NCI-H187 treated with DMSO at 0.1 percent for 48 hours (cell line): ENCODE measurements at regions not wholly inside any gene's neighbourhood (a gene's known extent, or its start where the extent isn't known, plus 50 kb on each side); places are given as distances from the start of the nearest gene placed in this dataset.

Source experiments
- DNase-seq: peaks from one replicate; lab custom pipeline; 2025; lab: John Stamatoyannopoulos, UW

DNA sequence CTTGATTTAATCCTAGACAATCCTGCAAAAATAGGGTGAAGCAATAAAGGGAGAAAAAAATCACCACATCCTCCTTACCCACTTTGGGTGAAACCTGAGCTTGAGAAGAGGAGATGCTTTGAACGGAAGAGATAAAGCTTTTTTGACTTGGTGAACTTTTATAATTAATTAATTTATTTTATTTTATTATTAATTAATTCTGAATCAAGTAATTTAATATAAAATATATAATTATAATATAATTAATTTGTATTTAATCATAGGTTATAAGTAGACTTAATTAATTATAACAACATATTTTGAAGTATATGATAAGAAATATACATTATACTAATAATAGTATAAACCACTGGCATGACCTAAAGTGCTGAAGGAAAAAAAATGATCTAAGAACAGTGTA, 2164.8 kb downstream of the LRRC4C start:
- no peak for DNase-seq

DNA sequence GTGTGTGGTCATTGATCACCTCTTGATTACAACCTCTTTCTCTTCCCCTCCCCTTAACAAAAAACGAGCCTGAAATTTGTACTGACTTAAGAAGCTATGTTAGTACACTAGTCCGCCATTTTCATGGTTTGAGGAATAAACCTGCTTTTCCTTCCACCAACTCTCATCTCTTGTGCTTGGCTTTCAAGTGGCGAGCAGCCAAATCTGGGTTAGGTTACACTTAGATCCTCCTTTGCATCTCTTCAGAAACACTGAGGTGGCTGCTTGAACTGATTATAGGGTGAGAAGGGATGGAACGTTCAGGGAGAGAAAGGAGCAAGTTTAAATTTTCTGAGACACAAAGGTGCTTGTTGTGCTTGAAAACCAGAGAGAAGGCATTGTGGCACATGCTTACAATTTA, 2171.4 kb downstream of the LRRC4C start:
- no peak for DNase-seq

DNA sequence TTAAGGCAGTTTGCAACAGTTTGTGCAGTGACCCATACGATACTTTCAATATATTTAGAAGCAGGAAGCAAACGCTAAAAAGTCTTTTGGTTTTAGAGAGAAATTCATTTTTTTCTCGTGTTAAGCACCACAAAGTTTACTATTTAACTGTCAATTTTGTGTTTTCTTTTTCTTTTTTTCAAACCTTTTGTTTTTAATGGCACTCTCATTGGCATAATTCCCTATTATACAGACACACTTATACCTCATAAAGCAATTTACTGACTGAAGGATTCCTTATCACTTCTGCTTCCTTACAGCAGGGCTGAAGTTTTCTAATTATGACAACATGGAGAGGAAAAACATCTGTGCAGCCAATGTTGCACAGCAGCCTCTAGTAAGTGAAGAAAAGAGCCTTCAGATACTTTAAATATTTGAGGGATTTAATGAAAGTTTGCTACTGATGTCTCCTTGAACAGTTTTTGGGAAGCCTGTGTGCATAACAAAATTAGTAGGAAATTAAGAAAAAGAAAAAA, 2191.2 kb downstream of the LRRC4C start:
- DNase-seq = no peak

DNA sequence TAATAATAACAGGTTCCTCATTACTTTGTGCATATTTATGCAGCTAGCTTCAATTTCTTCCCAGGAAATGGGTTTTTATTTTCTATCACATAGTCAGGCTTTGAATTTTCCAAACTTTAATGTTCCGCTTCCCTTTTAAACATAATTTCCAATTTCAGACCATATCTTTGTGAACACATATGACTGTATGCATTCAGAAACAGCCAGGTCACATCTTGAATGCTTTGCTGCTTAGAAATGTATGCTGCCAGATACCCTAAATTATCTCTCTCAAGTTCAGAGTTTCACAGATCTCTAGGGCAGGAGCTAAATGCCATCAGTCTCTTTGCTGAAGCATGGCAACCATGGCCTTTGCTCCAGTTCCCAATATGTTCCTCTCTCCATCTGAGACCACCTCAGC, 2203.8 kb downstream of the LRRC4C start:
- DNase-seq = no peak

DNA sequence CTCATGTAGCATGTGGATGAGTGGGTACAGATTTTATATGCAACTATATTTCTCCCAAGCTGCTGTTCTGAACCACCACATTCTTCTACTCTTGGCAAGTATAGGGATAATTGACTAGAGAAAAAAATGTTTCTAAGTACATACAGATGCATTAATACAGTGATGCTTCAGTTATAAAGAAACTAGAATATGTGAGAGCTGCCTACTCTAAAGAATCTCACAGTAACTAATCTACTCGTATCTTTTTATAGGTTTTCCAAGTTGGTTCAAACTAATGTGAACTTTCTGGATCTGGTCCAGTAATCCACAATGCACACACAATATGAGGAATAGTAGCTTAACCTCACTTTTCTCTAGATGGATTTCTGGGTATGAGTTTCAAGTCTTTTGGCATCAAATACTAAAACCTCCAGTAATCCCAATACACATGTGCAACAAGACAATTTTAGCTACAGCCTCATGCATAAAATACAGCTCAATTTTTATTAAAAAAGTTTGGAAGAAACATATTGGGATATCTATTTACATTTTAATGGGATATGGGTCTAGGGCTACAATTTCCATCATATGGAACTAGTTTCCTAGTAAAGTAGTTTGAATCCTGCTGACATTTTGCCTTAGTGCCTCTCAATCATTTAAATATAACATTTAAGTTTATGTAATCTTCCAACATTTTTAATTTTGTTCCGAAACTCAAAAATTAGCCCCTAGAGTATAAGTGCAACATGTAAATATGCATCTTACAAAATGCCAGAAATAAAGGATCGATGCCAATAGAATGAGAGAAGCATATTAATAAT, 2209.7 kb downstream of the LRRC4C start:
- DNase-seq = no peak

DNA sequence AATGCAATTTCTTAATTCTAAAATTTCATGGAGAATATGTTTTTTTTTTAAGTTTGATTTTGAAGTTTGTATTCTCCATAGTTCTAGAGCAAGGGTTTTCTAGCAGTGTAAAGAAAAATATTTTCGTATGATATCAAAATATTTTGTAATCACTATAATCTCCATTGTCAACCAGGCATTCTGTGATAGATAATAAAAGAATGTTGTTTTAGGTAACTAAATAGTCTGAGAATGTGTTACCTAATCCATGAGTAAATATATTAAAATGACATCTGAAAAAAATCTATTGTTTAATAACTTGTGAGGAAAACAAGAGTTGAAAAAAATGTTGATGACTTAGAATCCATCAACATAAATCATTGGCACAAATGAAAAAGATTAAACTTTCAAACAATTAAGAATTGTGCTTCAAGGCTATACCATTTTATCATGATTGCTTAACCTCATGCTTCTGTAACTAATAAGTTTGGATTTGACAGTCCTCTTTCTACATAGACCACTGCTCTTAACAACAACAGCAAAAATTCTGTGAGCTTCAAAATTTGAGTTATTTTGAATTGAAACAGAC, 2211.8 kb downstream of the LRRC4C start:
- no peak for DNase-seq

DNA sequence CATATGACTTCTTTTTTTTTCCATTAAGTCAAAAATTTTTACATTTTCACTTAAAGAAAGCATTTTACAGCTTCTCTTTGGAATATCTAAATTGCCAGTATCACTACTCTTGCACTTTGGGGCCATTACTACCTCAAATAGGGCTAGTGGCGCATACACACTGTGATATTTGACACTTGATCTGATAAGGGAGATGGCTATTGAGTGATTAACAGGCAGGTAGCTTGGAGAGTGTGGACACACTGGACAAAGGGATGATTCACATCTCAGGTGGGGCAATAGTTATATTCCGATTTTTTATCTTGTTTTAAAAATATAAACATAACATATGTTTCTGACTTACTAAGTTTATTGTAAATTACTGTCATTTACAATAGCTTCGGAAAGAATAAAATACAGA, 2219.9 kb downstream of the LRRC4C start:
- DNase-seq = no peak

DNA sequence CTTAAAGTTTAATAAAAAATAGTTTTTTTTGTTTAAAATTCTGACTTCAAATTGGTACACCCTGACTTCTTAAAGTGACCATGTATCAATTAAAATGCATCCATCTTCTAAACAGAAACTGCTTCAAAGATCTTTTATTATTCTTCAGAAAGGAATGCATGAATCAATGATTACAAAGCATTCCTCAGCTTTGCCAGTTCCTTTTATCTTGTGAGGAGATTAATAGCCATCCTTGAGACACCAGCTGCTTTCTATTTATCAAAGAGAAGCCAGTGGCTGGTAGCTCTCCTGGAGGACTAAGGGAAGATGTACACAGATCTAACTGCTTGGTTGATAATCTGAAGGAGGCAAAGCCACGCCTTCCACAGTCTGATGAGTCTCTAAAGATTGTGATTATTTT, 2222.5 kb downstream of the LRRC4C start:
- DNase-seq = no peak

DNA sequence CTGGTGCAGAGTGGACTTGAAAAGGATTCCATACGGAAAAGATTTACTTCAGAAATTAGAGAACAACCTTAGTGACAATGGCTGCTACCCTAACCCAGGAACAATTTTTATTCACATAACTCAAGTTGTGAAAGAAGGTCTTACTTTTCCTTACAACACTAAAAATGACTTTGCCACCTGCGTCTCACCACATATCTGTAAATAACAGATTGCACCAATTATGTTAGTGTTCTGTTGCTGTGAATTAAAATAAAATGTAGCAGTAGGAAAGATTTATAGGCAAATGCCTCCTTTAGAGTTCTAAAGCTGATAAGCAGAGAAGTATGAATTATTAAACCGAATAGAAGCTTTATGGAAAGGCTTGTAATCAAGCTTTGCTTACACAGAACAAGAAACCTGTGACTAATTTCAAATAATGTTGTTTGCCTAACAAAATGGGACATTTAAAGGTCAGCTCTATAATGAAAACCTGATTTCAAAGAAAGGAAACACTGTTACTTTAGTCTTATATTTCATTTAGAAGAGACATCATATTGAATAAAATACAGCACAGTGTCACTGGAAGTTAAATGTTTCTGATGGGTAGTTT, 2237.8 kb downstream of the LRRC4C start:
- DNase-seq = no peak

DNA sequence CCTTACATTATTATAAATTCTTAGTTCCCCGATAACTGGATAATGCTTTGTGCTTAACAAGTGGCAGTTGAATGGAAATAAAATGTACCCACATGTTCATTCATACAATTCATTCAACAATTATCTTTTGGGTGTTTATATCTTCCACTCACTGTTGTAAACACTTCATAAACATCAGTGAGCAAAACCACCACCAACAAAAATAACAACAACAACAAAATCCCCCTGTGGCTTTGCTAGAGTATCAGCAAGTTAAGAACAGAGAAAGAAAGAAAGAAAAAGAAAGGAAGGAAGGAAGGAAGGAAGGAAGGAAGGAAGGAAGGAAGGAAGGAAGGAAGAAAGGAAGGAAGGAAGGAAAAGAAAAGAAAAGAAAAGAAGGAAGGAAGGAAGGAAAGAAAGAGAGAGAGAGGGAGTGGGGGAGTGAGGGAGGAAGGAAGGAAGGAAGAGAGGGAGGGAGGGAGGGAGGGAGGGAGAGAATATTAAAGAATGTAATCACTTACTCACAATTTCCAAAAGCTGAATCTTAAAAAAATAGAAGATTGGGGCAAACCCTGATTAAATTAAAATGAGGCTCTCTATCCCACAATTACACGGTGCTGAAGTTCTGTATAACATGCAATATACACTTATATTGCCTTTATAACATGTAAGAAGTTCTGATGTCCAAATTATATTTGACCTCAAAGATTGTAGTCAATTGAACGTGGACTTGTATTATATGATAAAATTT, 2238.8 kb downstream of the LRRC4C start:
- DNase-seq = no peak

DNA sequence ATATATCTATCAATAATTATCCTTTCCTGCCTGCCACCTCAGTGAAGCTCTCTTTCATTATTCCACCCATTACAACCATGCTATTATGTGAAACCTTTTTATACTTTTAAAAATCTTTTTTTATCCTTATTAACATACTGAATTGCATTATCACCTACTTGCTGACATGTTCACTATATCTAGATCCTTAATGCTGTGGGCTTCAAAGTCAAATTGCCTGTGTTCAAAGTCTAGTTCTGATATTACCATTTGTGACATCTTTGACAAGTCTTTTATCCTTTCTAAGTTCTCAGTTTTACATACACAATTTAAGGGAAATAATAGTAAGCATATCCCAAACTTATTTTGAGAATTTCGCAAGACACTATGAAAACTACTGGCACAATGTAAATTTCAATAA, 2239.4 kb downstream of the LRRC4C start:
- DNase-seq = no peak

DNA sequence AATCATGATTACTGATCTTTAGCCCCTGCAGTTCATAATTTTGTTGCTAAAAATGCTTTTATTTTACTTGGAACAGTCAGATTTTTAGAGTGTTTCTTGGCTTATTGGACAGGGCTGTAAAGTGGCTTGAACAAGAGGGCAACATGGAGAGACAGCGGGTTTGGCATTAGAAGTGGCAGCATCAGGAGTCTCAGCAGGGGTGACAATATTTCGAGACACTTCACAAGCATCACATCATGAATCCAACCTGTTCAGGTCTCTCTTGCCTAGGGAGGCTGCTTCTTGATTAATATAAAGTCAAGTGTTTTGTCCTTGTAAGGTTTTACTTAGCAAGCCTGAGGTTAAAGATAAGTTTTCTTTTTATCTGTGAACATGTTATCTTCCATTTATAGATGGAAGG, 2249.5 kb downstream of the LRRC4C start:
- DNase-seq = no peak

DNA sequence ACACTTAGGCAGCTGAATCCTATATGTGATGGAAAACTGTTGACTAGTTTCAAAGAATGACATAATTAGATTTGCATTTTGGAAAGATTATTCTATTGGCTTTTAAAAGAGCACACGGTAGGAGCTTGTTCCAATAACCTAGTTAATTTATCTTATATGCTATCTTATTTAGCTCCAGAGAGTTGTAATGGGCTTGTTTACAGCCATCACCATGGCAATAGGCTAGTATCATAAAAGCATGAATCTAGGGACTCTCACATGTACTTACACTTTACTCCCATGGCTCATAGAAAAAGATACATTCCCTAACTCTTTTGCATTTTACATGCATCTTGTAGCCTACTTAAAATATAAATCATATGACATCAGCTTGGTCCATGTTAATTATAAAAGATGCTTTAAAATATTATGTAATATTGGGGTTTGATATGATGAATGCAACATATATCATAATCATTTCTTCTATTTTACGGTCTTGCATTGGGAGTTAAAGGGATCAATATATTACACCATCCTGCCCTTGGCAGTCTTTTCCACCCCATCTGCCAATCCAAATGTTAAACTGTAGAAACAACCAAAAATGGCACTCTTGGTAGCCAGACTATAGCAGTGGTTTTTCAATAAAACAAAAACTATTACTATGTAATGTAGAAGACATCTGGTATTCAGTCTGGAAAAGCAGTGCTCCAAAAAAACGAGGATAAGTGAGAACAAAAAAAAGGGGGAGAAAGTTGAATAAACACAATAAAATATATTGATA, 2254.0 kb downstream of the LRRC4C start:
- no peak for DNase-seq

DNA sequence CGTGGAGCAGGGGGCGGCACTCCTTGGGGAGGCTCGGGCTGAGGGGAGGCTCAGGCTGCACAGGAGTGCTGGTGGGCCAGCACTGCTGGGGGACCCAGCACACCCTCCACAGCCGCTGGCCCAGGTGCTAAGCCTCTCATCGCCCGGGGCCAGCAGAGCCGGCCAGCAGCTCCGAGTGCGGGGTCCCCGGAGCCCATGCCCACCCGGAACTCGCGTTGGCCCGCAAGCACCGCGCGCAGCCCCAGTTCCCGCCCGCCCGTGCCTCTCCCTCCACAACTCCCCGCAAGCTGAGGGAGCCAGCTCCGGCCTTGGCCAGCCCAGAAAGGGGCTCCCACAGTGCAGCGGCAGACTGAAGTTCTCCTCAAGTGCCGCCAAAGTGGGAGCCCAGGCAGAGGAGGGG, 2266.8 kb downstream of the LRRC4C start:
- no peak for DNase-seq

DNA sequence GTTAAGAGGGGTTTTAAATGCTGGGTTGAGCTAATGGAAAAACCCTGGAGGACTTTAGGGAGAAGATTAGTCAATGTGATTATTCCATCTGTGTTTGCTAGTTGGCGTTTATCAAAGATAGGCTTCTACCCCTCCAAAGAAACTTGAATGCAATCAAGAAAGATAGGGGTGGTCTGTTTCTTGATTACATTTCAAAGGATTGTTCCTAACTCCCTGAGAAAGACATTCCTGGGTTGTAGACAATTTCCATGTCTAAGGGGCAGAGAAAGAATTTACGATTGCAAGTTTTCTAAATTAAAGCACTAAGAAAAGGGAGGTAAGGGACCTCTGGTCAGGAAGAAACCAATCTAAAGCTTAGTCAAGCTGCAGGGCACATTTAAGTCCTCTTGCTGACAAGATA, 2268.7 kb downstream of the LRRC4C start:
- DNase-seq = no peak

DNA sequence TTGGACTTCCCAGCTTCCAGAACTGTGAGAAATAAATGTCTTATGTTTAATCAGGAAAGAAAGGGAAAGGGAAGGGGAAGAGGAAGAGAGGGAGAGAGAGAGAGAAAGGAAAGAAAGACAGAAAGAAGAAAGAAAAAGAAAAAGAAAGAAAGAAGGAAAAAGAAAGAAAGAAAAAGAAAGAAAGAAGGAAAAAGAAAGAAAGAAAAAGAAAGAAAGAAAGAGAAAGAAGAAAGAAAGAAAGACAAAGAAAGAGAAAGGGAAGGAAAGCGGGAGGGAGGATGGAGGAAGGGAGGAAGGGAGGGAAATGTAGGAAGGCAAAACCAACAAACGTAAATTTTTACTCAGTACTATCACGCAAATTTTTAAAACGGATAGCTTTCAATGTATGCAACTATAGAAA, 2281.8 kb downstream of the LRRC4C start:
- DNase-seq = no peak

DNA sequence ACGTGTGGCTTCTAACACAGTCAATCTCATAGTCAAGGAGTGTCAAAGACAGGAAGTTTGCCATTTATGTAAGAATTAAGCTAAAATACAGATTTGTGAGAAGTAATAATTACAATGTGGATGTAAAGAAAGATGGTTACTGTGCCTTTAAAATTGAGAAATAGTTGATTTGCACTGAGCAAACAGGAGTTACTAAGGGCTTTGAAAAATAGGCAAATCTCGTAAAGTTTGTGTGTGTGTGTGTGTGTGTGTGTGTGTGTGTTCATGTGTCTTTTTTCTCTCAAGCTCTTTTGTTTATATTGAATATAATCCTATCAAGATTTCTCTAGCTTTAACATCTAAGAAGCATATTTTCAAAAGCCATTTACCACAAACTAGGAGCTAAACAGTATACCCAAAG, 2284.5 kb downstream of the LRRC4C start:
- no peak for DNase-seq

DNA sequence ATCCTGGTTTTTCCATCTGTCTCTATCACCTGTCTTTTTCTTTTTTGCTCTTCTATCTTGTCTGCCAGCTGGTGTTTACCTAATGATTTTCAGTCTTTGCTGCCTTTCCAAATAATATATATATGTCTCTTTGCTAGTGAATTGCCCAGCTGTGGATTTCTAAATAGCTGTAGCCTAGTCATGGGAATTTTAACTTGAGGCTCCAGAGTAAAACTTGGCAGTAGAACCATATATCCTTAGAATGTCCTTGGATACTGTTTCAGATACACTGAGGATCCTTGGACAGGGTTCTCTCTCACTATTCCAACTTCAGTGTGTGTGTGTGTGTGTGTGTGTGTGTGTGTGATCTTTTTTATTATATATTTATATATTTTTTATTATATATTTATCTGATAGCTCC, 2285.3 kb downstream of the LRRC4C start:
- no peak for DNase-seq

DNA sequence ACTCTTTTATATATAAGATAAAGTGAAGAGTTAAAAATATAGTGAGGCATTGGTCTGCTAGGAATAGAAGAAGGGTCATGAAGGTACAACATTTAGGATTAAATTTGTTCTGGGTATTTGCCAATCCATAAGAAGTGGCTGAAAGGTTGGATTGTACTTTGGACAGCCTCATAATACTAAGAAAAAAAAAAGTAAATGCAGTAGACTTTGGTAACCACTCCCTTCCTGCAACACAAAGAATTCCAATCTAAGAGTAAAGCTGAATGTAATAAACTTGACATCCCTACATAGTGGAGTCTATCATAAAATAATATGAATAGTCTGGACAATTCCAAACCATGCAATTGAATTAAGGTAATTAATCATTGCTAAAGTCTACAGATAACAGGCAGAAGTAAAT, 2294.4 kb downstream of the LRRC4C start:
- no peak for DNase-seq

DNA sequence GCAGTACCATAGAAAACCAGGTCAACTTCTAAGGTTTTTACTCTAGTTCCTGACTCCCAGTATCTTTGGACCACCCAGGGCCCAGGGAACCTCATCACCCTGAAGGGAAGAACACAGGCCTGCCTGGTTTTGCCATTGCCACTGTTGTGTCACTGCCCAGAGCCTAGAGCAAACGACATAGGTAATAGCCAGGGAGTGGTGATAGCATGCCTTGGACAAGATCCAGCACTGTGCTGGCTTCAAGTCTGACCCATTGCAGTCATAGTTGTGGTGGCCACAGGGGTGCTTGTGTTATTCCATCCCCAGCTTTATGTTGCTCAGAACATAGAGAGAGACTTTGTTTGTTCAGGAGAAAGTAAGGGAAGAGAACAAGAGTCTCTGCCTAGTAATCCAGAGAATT, 2310.2 kb downstream of the LRRC4C start:
- DNase-seq = no peak

DNA sequence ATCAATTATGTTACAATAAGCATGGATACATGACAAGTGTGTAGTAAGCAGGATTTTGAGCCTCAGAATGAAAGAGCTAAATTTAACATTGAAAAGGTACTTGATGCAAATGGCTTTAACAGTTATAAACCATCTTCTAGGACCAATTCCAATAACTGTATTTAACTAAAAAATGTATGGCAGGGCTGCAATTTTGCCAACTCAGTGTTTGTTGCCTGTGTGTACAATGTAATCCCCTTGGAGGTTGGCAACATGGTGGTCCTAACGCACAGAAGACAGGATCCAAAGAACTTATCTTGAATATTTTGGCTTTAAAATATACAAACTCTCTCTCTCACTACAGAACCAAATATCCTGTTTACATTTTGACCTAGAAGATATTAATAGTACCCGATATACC, 2314.1 kb downstream of the LRRC4C start:
- DNase-seq = no peak
